ENCODE measurements at regions not wholly inside any gene's neighbourhood (a gene's known extent, or its start where the extent isn't known, plus 50 kb on each side); places are given as distances from the start of the nearest gene placed in this dataset. TPM values are rescaled to one million over a fixed set of nuclear protein-coding genes. Genes with fewer than 3 reads are reported as not detected.

- H3K4me3 ChIP-seq (ENCODE audit: low read depth, low read length): no peak overlapping the region
- no peak for DNase-seq (ENCODE audit: low read depth)
- no peak for TF ChIP-seq CTCF (IDR thresholded peaks at IDR 0.05; ENCODE audit: insufficient read depth, low read depth, low read length)
Measured at GRCh38 chr12:16674885-16675284, 68.9 kb upstream of the LMO3 start.

- DNase-seq (ENCODE audit: low read depth): no peak
- TF ChIP-seq CTCF (IDR thresholded peaks at IDR 0.05; ENCODE audit: insufficient read depth, low read depth, low read length): no peak
Measured at GRCh38 chr12:16670456-16671050, 64.6 kb upstream of the LMO3 start.

GRCh38 chr12:16669756-16670155 lies 63.8 kb upstream of the LMO3 start:
- no peak for DNase-seq (ENCODE audit: low read depth)
- H3K4me3 ChIP-seq (ENCODE audit: low read depth, low read length): no peak overlapping the region
- TF ChIP-seq CTCF (IDR thresholded peaks at IDR 0.05; ENCODE audit: insufficient read depth, low read depth, low read length): no peak

More at GRCh38 chr12:16670456-16671050, 64.6 kb upstream of the LMO3 start:
- no peak overlapping the region for H3K4me3 ChIP-seq (ENCODE audit: low read depth, low read length)

- DNase-seq (ENCODE audit: low read depth): no peak
- TF ChIP-seq CTCF (IDR thresholded peaks at IDR 0.05; ENCODE audit: insufficient read depth, low read depth, low read length): no peak
- H3K4me3 ChIP-seq (ENCODE audit: low read depth, low read length): no peak overlapping the region
Measured at GRCh38 chr12:16668198-16668597, 62.2 kb upstream of the LMO3 start.

GRCh38 chr12:16658699-16659098 lies 52.7 kb upstream of the LMO3 start:
- DNase-seq (ENCODE audit: low read depth): no peak
- no peak overlapping the region for H3K4me3 ChIP-seq (ENCODE audit: low read depth, low read length)
- TF ChIP-seq CTCF (IDR thresholded peaks at IDR 0.05; ENCODE audit: insufficient read depth, low read depth, low read length): no peak

Small RNA genes in the stretch of these regions (small RNA-seq; reads per million reads assigned to genes)
- gene RNU6-837P: not detected

Measured in fibroblast of villous mesenchyme (primary cell).